ENCODE measurements at regions not wholly inside any gene's neighbourhood (a gene's known extent, or its start where the extent isn't known, plus 50 kb on each side); places are given as distances from the start of the nearest gene placed in this dataset.

DNA sequence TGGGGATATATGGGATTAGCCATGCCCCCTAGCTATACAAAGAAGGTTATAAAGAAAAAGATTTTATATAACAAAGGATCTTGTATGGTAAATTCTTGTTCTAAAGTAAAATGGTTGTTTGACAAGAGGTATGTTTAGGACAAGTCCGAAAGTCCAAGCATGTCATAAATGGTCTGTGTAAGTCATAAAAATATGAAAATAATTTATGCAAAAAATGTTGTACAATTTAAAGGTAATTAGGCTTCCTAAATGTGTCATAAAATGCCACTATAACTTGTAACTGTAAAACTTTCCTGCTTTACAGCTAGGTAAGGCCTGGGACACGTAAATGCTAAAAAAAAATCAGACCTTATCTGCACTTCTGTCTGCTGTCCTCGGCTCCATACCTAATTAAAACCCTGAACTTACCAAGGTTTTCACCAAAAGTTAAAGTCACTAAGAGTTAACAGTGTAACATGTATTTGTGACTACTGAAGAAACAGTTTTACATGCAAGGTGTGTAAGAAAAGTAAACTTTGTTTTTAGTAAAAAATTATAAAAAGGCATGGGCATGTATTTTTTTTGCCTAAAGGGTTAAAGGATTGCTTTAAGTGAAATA is 110.0 kb upstream of the RESF1 start:
- TF ChIP-seq EZH2 (IDR thresholded peaks at IDR 0.05; ENCODE audit: insufficient read depth, poor library complexity, severe bottlenecking) = no peak
- no peak for TF ChIP-seq EZH2phosphoT487 (IDR thresholded peaks at IDR 0.05; ENCODE audit: insufficient read depth, low read depth)

Data from GM23248 (cell line).